ENCODE measurements at regions not wholly inside any gene's neighbourhood (a gene's known extent, or its start where the extent isn't known, plus 50 kb on each side); places are given as distances from the start of the nearest gene placed in this dataset.

DNA sequence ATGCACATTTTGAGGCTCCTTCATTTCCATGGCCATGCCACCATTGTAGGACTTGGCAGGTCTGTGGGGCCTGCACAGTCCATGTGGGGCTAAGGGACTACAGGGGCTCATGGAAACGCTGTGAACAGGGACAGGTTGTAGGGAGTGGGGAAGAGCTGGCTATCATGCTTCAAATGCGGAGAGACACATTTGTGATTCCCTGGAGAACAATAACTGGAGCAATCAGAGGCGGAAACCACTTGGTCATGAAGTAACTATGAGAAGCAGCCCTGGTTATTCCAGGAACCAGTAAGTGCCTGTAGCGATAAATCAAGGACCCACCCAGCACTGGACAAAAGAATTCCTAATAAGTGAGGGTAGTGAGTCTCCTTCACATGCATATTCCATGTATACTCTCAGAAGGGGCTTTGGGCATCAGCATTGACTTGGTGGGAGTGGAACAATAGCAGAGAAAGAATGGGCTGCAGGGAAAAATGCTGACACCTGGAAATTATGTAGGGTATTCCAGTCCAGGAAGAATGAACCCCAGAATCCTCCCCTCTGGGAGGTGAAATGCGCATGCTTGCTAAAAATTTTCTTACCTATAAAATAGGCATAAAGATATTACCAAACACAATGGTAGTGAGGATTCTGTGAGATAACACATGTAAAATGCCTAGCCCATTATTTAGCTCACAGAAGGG, 251.4 kb upstream of the ROPN1 start:
- DNase-seq (ENCODE audit: low read depth, low spot score), result no peak

DNA sequence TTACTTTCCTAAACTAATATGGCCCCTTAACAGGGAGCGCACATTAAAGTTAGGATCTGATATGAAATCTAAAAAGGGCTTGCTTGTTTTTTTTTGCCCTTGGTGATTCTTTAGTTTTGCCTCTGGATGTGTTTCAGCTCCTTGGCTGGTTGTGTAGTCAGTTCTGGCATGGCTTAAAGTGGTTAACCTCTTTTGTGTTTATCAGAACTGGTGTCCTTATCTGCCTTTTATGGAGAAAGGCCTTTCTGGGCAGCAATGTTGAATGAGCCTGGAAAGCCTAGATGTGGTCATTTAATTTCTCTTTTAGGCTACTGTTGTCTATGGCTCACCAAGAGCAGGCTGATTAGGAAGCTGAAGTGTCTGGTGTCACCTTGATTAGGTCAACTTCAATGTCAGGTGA, 254.5 kb upstream of the ROPN1 start:
- DNase-seq (ENCODE audit: low read depth, low spot score), result no peak

DNA sequence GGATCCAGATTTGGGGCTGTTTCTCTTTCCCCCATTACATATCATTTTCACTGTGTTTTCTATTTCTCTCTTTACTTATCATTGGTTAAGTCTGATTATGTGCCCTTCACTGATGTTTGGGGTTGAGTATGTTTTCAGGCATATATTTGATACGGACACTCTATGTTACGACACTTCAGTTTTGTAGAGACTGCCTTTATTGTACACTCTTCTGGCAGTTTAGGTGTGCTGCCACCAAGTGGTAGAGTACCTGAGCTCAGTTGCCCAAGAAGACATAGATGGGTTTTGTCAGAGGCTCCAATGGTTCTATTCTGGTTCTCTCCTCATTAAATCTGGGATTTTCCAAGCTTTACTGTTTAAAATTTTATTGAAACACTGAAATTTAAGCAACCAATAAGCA, 255.0 kb upstream of the ROPN1 start:
- no peak for DNase-seq (ENCODE audit: low read depth, low spot score)

DNA sequence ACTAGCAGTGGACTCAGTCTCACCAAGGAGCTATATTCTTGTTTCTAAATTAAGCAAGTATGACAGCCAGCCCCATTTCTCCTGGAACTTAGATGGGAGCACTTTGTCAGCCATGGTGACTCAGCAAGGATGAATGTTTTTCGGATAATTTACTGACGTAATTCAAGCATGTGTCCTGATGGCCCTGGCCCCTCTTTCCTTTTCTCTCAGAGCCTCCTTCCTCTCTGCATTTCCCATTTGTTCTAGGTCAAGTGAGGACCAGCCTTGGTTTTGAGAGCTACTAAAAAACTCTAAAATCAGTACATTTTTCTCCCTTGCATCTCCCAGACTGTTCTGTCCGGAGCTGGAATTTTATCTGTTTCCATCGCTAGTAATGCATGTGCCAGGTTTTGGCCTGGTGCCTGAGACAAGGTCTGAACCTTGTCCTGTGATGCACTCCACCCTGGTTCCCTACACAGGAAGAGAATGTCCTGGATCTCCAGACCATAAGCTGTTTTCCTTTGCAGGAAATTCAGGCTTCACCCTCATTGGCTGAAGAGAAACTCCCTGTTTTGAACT, 256.6 kb upstream of the ROPN1 start:
- no peak for DNase-seq (ENCODE audit: low read depth, low spot score)

DNA sequence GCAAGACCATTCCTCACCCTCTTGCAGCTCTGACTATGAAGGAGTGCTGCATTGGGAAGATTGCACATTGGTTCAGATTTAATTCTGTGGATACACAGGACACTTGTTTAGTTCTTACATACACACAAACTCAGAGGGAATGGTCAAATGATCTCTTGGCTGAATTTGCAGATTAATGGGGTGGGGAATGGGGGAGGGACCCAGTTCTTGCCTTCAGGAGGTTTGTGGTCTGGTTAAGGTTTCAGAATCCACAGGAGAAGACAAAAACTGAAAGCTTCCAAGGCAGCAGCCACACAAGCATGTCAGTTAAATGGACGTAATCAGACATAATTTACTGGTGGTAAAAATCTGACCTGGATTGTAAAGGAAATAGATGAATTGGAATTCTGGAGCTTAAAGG, 257.1 kb upstream of the ROPN1 start:
- DNase-seq (ENCODE audit: low read depth, low spot score), result no peak

DNA sequence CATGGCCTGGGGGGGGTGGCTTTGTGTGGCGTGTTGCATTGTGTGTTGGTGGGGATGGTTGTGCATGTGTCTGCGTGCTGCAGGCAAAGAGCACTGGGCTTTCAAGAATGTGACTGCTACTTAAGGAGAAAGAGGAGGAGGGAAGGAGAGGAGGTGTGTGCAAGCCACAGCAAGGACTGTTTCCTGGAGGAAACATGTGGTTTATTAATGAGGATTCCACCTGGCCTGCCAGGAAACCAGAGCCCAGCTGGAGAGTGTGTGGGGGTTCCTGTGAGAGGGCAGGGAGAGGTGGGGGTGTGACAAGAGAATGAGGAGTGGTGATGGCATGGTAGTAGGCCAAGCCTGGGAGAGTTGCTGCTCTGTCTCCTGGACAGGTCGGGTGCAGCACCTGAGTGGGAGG, 258.1 kb upstream of the ROPN1 start:
- no peak for DNase-seq (ENCODE audit: low read depth, low spot score)

DNA sequence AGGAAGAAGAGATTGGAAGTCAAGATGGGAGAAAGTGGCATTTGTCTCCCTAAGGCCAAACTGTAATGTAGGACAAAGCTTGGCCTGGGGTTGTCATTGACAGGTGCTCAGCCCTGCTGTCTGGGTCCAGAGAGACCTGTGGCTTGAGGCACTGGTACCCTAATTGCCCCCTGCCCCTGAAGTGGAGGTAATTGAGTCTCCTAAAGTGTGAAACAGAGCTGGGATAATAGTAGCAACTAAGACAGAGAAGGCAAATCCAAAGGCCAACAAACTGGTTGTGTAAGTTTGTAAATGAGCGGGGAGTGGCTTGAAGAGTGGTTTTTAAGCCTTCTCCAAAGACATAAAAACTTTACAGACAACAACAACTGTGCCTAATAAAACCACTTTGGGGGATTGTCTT, 264.2 kb upstream of the ROPN1 start:
- no peak for DNase-seq (ENCODE audit: low read depth, low spot score)

DNA sequence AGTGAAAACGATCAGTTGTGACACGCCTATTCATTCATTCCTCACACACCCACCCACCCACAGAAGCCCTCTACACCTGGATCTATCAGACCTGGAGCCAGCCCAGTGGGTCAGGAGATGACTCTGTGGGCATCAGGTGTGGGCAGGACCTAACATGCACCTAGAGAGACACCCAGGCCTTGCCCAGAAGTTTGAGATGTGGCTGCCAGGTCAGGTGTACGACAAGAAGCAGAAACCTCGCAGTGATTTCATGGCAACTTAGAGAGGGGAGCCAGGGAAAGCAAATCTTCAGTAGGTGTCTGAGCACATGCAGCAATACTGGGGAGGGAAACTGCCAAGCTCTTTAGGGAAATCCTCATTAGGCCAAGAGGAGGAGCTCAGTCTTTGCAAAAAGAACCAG, 264.7 kb upstream of the ROPN1 start:
- DNase-seq (ENCODE audit: low read depth, low spot score), result no peak

DNA sequence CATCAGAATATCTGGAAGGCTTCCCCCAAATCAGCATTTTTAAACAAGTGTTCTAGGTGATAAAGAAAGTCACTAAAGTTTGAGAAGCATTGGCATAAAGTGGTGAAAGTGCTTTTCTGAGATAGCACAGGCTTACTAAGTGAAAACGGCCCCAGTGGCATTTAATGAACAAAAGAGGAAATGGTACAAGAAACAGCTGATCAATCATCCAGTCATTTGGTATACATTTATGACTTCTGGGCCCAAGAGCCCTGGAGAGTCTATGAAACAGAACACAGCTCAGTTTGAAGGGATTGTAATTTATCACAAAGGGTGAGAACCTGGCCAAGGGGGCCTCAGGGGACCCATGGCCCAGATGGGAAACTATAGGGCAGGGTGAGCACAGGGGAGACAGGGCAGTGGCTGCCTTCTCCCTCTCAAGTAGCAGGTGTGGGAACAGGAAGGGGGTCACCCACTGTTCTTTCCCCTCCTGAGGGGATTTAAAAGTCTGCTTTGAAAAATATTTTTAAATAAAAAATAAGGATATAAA, 265.5 kb upstream of the ROPN1 start:
- DNase-seq (ENCODE audit: low read depth, low spot score), result no peak

DNA sequence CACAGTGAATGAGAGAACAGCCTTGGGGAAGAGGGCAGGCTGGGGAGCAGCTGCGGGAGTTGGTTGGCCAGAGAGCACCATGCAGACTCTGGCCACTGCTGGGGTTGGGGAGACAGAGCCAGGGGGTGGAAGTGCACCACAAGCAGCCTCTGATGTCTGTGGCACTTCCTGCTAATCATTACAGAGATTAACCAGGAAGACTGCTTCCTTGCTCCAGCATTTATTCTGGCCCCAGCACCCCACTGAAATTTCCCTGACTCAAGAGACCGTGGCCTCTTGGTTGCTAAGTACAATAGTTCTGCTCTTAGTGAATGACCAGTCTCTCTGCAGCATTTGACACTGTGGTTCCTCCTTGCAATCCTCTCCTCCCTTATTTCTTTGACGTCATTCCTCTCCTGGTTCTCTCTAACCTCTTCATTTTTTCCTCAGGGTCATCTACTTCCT, 266.2 kb upstream of the ROPN1 start:
- DNase-seq (ENCODE audit: low read depth, low spot score), result no peak

DNA sequence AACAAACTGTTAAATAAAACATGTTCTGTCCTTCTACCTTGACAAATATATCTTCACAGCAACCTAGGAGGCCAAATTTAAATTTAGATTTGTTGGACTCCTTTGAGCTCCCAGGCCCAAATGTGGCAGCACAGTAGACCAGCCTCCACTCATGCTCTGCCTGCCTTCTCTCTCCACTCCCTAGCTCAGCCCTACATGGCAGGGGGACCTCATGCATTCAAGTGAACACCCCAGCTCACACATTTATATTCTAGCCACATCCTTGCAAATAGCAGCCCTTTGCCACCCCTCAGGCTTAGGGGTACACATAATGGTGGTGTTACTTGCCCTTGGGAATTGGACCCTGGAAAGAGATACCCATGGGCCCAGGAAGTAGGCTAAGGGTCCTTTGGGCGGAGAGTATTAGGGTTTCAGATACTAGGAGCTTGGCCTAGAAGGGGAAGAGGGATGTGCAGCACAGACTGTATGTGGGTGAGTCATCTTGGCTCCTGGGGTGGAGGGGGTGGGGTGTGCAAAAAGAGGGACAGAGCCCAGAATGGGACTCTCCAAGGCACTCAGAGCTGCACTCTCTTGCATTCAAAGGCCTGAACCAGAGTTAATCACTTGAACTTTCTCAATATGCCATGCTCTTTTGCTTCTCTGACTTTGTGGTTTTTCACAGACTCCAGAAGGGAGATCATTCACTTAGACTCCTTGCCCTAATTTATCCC, 268.4 kb upstream of the ROPN1 start:
- DNase-seq (ENCODE audit: low read depth, low spot score), result no peak

DNA sequence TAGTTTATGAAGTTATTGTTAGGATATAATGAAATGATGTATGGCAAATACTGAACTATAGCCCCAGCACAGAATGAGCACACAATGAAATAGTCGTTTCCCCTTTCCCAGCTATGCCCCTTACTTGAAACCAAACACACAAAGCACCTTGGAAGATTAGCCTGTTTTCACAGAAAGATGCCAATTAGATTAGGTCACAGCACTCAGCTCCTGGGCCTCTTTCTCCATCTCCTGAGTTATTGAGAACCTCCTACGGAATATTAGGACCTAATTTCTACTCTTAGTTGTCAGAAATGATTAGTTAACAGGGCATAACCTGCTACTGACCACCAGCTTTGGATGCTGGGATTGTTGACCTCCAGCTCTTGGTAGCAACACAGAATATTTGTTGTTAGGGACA, 269.4 kb upstream of the ROPN1 start:
- no peak for DNase-seq (ENCODE audit: low read depth, low spot score)

DNA sequence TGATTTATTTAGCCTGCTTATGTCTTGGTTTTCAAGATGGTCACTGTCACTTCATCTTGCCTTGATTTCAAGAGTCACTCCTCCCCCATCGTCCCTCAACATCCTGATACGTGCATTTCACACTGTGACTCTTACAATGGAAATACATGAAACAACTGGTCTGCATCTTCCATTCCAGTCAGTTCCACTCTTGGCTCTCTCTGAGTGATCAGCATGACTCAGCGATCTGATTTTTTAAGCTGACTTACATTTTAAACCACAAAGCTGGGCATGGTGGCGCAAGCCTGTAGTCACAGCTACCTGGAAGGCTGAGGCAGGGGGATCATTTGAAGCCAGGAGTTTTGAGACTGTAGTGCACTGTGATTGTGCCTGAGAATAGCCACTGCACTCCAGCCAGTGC, 271.2 kb upstream of the ROPN1 start:
- DNase-seq (ENCODE audit: low read depth, low spot score), result no peak

DNA sequence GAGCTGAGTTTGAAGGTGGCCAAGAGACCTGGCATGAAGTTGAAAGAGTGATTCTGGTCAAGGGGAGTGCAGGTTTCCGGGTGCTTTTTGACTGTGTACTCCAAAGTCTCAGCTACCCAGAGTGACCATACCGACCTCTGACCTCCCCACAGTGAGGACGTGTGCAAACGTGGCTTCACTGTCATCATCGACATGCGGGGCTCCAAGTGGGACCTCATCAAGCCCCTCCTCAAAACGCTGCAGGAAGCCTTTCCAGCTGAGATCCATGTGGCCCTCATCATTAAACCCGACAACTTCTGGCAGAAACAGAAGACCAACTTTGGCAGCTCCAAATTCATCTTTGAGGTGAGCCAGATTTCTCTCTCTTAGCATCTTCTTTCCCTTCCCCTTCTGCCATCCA, 272.4 kb upstream of the ROPN1 start:
- no peak for DNase-seq (ENCODE audit: low read depth, low spot score)

DNA sequence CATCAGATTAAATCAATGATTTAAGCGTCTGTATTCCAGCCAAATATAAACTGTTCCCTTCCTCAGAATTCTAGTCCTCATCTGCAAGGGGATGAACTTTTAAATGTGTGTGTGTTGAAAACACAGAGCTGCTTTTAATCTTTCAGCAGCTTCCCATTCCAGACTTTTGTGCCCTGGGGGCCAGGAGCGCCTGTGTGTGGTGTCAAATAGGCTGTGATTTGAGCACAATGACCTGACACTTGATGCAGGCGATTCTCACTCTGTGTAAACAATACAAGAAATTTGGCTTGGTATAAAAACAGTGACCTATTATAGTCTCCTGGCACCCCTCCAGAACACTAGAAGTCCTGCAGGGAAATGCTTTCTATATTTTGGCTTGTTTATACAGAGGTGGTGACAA, 274.6 kb upstream of the ROPN1 start:
- DNase-seq (ENCODE audit: low read depth, low spot score), result no peak

DNA sequence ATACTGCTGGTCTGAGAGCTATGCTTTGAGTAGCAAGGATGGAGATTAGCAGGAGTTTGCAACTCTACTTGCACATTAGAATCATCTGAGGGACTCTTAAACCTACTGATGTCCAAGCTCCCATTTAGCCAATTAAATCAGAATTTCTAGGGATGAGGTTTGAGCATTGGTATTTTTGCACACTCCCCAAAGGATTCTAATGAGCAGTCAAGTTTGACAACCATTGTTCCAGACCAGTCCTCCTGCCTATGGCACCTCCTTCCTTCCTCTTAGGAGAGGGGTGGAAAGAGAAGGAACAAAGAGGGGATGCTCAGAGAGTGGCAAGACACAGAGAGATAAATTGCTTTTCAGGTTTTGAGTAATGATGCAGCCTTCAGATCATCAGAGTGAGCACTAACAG, 275.5 kb upstream of the ROPN1 start:
- DNase-seq (ENCODE audit: low read depth, low spot score), result no peak

DNA sequence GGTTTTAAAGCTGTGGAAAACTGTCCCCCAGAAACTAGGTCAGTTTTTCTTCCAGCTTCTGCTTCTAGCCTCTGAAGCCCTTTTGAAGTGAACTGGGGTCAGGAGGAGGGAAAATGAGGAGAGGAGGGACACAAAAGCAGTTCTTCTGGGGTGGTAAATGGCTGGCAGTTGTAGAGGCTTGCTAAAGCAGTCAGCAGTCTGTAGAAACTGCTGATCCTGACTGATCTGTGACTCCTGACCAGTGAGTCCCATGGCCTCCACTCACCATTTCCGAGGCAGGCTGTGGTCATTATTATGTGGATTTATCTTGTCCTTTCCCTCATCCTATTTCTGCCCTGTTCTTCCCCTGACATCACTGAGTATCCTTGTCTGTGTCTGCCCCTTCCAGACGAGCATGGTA, 276.4 kb upstream of the ROPN1 start:
- no peak for DNase-seq (ENCODE audit: low read depth, low spot score)

DNA sequence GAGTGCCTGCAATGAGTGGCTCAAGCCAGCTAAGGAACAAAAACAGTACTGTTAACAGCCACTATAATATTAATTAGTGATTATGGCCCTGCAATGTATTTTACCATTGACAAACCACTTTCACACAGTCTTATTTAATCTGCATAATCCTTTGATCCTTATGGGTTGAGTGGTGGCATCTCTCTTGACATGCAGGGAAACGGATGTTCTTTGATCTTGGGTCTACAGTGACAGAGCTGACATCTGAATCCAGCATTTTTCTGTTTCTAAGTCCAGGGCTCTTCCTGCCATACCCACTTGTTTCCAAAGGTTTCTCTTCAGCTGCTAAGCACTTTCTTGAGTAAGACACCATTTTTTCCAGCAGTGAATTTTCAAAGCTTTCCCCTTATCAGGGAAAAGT, 277.7 kb upstream of the ROPN1 start:
- DNase-seq (ENCODE audit: low read depth, low spot score), result no peak

DNA sequence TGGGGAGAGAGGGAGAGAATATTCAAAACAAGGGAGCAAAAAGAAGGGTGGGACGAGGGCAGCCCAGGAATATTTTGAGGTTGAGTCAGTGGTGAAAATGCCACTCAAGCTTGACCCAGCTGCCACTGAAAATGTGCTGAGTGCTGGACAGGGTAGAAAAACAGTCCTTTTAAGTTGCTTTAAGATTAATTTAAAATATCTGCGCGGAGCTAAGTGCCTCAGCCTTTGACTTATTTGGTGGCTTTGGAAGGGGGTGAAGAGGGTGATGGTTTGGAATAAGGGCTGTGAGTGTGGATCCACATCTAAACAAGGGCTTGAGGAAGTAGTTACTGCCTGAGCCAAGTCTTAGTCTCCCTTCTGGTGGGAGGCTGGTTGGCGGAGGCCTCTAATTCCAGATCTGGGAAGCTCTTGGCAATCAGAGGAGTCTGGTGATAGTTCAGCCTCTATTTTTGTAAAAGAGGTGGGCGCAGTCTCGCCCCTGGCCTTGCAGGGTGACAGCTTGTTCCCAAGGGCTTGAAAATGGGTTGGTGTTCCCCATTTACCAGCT, 280.8 kb upstream of the ROPN1 start:
- no peak for DNase-seq (ENCODE audit: low read depth, low spot score)

DNA sequence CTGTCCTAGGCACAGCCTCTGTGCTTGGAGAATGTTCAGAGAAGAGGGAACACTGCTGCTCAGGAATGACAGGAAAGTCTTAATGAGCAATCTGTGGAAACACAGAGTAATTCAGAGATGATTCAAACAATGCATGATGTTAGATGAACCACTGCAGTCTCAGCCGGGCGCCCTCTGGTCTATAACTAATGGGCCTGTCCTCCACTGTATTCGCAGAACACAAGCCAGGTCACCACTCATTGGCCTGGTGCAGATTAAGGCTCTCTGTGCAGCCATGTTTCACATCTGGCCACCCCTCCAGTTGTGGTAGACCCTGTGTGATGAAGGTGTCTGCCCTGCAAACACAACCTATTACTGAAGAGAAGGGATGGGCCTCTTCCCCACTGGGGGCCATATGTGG, 281.7 kb upstream of the ROPN1 start:
- DNase-seq (ENCODE audit: low read depth, low spot score), result no peak

DNA sequence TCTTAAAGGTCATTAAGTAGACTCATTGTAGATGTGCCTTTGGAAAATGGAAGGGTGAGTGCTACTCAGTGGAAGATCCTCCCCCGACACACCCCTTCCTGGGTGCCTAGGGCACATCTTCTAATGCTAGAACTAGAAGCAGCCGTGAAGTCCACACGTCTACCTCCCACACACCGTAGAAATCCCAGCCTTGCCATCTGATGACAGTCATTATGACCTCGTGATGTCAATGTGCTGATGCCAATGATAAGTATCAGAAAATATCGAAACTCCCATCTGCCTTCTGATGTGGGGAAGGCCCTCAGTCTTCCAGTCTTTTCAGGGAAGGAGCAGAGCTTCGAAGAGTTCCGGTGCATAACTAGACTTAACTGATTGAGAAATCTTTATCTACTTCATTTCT, 282.1 kb upstream of the ROPN1 start:
- no peak for DNase-seq (ENCODE audit: low read depth, low spot score)

DNA sequence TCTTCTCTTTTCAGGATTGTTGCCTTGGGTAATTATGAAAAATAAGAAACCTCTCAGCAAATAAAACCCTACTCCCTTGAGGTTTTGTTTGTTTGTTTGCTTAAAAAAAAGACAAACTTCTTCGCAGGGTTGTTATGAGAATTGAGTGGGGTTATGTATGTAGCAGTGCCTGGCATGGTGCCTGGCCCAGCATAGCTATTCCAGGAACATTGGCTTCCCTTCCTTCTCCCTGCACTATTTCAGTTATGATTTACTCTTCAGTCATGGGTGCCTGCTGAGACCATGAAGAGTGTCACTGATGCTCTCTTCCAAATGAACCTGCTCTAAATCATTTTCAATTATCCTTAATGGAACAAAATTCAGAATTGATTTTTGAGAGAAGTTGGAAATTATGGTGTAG, 283.5 kb upstream of the ROPN1 start:
- no peak for DNase-seq (ENCODE audit: low read depth, low spot score)

DNA sequence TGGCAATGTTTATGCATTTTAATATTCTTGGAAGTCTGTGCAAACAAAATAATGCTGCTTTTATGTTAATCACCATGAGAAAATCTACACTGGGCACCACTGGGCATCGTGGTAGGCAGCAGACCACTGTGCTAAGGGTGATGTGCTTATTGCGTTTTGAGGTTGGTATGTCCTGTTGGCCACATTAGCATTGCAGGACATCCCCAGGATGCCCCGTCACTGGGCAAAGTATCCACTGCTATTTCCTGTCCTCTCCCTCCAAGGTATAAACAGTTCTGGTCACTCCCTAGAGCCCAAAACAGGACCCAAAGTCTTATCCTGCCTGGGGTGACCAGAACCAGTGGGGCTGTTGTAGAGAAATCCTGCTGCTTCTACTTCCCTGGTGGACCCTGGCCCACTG, 284.2 kb upstream of the ROPN1 start:
- DNase-seq (ENCODE audit: low read depth, low spot score), result no peak

Measured in pulmonary artery endothelial cell (primary cell).